Hepatocyte (in vitro differentiated cells): ENCODE measurements at regions not wholly inside any gene's neighbourhood (a gene's known extent, or its start where the extent isn't known, plus 50 kb on each side); places are given as distances from the start of the nearest gene placed in this dataset.

Experiments used
- EZH2 ChIP-seq: fragments of 200-600 bp; sonication (generic); IDR thresholded peaks from 2 replicates; pipeline ENCODE4 v1.6.1; 2016; ENCODE audit warnings: antibody characterized with exemption, mild to moderate bottlenecking, borderline replicate concordance
- TF ChIP-seq, protein P1 (sequence below): fragments of 200-600 bp; sonication (generic); IDR thresholded peaks from 2 replicates; pipeline ENCODE4 v1.5.1; 2016; ENCODE audit warnings: antibody characterized with exemption, mild to moderate bottlenecking; ENCODE audit not compliant: poor library complexity

DNA sequence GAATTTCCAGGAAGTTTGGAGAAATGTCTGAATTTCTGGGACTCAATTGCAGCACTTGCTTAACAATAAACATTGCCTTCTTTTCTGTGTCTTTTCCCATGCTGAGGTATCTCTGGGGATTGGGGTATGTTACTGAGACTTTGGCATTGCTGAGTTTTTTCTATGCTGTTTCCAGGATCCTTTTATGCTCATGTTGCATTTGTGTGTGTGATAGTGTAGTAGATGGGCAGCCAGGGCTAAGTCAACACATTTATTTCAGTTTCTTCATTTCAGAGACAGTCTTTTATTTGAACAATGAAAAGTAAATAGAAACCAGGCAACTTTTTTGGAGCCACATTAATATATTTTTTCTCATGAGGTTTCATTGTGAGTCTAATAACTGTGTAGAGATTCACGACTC is 1160.3 kb upstream of the TMEM132C start:
- TF ChIP-seq, protein P1, sequence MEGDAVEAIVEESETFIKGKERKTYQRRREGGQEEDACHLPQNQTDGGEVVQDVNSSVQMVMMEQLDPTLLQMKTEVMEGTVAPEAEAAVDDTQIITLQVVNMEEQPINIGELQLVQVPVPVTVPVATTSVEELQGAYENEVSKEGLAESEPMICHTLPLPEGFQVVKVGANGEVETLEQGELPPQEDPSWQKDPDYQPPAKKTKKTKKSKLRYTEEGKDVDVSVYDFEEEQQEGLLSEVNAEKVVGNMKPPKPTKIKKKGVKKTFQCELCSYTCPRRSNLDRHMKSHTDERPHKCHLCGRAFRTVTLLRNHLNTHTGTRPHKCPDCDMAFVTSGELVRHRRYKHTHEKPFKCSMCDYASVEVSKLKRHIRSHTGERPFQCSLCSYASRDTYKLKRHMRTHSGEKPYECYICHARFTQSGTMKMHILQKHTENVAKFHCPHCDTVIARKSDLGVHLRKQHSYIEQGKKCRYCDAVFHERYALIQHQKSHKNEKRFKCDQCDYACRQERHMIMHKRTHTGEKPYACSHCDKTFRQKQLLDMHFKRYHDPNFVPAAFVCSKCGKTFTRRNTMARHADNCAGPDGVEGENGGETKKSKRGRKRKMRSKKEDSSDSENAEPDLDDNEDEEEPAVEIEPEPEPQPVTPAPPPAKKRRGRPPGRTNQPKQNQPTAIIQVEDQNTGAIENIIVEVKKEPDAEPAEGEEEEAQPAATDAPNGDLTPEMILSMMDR: no peak
- TF ChIP-seq EZH2: no peak
